Fibroblast of lung (primary cell): ENCODE measurements at regions not wholly inside any gene's neighbourhood (a gene's known extent, or its start where the extent isn't known, plus 50 kb on each side); places are given as distances from the start of the nearest gene placed in this dataset.

Experiments used
- DNase-seq, 2 donors: peaks; one replicate each; pipeline versions ENCODE4 v3.0.0 to v3.0.0-alpha.2; 2010; ENCODE audit warnings: low read depth in 2 of 2
- H2AFZ ChIP-seq: 2 replicates; pipeline ENCODE4 v1.5.1; 2012; ENCODE audit warnings: low read length, control low read depth, inconsistent platforms
- H3K27ac ChIP-seq: 2 replicates; pipeline ENCODE4 v1.5.1; 2011; ENCODE audit warnings: low read length, control low read depth; ENCODE audit not compliant: insufficient read depth
- H3K27me3 ChIP-seq: 2 replicates; pipeline ENCODE4 v1.5.1; 2011; ENCODE audit warnings: mild to moderate bottlenecking, low read length; ENCODE audit not compliant: control insufficient read depth, insufficient read depth
- H3K36me3 ChIP-seq: 2 replicates; pipeline ENCODE4 v1.5.1; 2011; ENCODE audit warnings: low read length; ENCODE audit not compliant: control insufficient read depth, insufficient read depth
- H3K4me1 ChIP-seq: 2 replicates; pipeline ENCODE4 v1.5.1; 2011; ENCODE audit warnings: low read length; ENCODE audit not compliant: control insufficient read depth, insufficient read depth; ENCODE audit errors: extremely low read depth
- H3K4me2 ChIP-seq: 2 replicates; pipeline ENCODE4 v1.5.1; 2011; ENCODE audit warnings: low read length, control low read depth; ENCODE audit not compliant: insufficient read depth; ENCODE audit errors: extremely low read depth
- H3K4me3 ChIP-seq, 4 experiments: fragments of 200-600 bp in 1 of 4; sonication (generic) in 1 of 4; replicated peaks in 1 of 4; 2 replicates each; pipeline ENCODE4 v1.5.1; 2011 to 2016; ENCODE audit warnings: low read length in 4 of 4, low read depth in 3 of 4, mild to moderate bottlenecking in 3 of 4, control low read depth in 2 of 4, inconsistent platforms in 1 of 4, mixed read lengths in 1 of 4; ENCODE audit not compliant: insufficient read depth in 1 of 4; ENCODE audit errors: control extremely low read depth in 1 of 4
- H3K79me2 ChIP-seq: 2 replicates; pipeline ENCODE4 v1.5.1; 2012; ENCODE audit warnings: mild to moderate bottlenecking, low read length, inconsistent platforms; ENCODE audit not compliant: control insufficient read depth, insufficient read depth
- H3K9ac ChIP-seq: 2 replicates; pipeline ENCODE4 v1.5.1; 2011; ENCODE audit warnings: mild to moderate bottlenecking, low read length, control low read depth; ENCODE audit not compliant: insufficient read depth
- H3K9me3 ChIP-seq: 2 replicates; pipeline ENCODE4 v1.5.1; 2012; ENCODE audit warnings: low read depth, low read length; ENCODE audit not compliant: control insufficient read depth, insufficient read depth
- H4K20me1 ChIP-seq: 2 replicates; pipeline ENCODE4 v1.5.1; 2011; ENCODE audit warnings: low read length; ENCODE audit not compliant: control insufficient read depth, insufficient read depth; ENCODE audit errors: extremely low read depth
- EZH2 ChIP-seq: IDR thresholded peaks from 2 replicates; pipeline ENCODE4 v1.5.1; 2012; ENCODE audit warnings: low read length, control low read depth, mild to moderate bottlenecking; ENCODE audit errors: missing control alignments
- TF ChIP-seq, protein P1 (sequence below), 2 donors: IDR thresholded peaks in 1 of 2; conservative IDR thresholded peaks in 1 of 2; 1 replicate in 1 of 2; 2 replicates in 1 of 2; pipeline ENCODE4 v1.5.1; 2011 to 2012; ENCODE audit warnings: low read length in 2 of 2, control low read depth in 1 of 2, inconsistent platforms in 1 of 2, low read depth in 1 of 2, mild to moderate bottlenecking in 1 of 2

- no peaks in the 10 kb centered on the region for H3K4me1 ChIP-seq
- no peaks in the 10 kb centered on the region for H3K27me3 ChIP-seq
- TF ChIP-seq, protein P1, sequence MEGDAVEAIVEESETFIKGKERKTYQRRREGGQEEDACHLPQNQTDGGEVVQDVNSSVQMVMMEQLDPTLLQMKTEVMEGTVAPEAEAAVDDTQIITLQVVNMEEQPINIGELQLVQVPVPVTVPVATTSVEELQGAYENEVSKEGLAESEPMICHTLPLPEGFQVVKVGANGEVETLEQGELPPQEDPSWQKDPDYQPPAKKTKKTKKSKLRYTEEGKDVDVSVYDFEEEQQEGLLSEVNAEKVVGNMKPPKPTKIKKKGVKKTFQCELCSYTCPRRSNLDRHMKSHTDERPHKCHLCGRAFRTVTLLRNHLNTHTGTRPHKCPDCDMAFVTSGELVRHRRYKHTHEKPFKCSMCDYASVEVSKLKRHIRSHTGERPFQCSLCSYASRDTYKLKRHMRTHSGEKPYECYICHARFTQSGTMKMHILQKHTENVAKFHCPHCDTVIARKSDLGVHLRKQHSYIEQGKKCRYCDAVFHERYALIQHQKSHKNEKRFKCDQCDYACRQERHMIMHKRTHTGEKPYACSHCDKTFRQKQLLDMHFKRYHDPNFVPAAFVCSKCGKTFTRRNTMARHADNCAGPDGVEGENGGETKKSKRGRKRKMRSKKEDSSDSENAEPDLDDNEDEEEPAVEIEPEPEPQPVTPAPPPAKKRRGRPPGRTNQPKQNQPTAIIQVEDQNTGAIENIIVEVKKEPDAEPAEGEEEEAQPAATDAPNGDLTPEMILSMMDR (conservative IDR thresholded peaks at IDR 0.05 in 1 of 2, IDR thresholded peaks at IDR 0.05 in 1 of 2; ENCODE audit: low read depth in 1 of 2, low read length in 2 of 2), result no peak
- TF ChIP-seq EZH2, result no peak
- H3K27ac ChIP-seq, result no peak overlapping the region
- no peaks in the 10 kb centered on the region for H3K36me3 ChIP-seq
- no peak overlapping the region for H3K4me3 ChIP-seq
- no peak overlapping the region for H2AFZ ChIP-seq
- no peak overlapping the region for H3K9ac ChIP-seq
- no peak overlapping the region for H3K4me2 ChIP-seq
- no peaks in the 10 kb centered on the region for H4K20me1 ChIP-seq
- H3K9me3 ChIP-seq, result no peaks in the 10 kb centered on the region
- peak; percentile 17 to 54 for DNase-seq
- no peaks in the 10 kb centered on the region for H3K79me2 ChIP-seq
These were observed 435.2 kb upstream of the CTSO start for GRCh38 chr4:156388826-156389225.

GRCh38 chr4:156378033-156378665, 424.5 kb upstream of the CTSO start:
- H3K36me3 ChIP-seq, result no peaks in the 10 kb centered on the region
- H3K4me1 ChIP-seq, result peaks cover 4% of the 10 kb centered on the region
- no peak for TF ChIP-seq EZH2
- TF ChIP-seq, protein P1 (conservative IDR thresholded peaks at IDR 0.05 in 1 of 2, IDR thresholded peaks at IDR 0.05 in 1 of 2; ENCODE audit: low read depth in 1 of 2, low read length in 2 of 2), result peak; percentile 77 to 89
- H3K27me3 ChIP-seq, result no peaks in the 10 kb centered on the region
- H3K9me3 ChIP-seq, result no peaks in the 10 kb centered on the region
- no peak overlapping the region for H3K4me3 ChIP-seq
- no peaks in the 10 kb centered on the region for H4K20me1 ChIP-seq
- H3K79me2 ChIP-seq, result no peaks in the 10 kb centered on the region
- no peak overlapping the region for H3K9ac ChIP-seq
- peak overlapping the region; percentile 60 for H2AFZ ChIP-seq
- DNase-seq, result peak; percentile 62 to 89
- H3K27ac ChIP-seq, result peak overlapping the region; percentile 49
- peak overlapping the region; percentile 66 for H3K4me2 ChIP-seq

DNA sequence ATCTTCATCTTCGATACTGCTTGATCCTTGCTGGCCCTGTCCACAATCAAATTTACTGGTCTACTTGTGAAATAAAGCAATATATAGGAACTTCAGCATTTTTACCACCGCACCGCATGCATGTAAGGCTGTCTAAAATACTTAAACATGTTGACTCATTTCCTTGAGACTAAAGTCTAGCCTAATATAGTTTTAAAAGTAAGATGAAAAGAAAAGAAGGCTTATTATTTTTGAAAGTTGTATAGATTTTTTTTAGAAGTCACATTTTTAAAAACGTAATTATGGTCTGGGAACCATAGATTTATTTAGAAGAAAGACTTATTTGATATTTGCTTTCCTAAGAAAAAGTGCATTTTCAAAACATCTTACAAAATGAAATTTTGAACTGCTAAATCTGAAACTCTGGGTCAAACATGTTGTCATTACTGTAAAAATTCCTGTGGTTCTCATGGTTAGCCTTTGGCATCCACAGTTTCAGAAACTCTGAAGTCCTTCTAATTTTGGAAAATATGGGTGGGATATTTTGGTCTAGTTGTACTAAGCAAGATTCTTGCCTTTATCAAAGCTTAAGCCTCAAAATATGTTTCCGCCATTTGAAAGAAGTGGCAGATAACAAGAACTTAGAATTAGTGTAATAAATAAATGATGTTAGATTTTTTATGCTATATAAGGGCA, 423.5 kb upstream of the CTSO start:
- Histone ChIP-seq H3K4me2 (peak overlapping the region; percentile 19), H2AFZ (no peak overlapping the region)

More for the DNA sequence above, 423.5 kb upstream of the CTSO start:
- Histone ChIP-seq H3K9me3 (no peaks in the 10 kb centered on the region), H3K27ac (no peak overlapping the region), H3K36me3 (no peaks in the 10 kb centered on the region), H3K4me1 (peaks cover 4% of the 10 kb centered on the region), H3K9ac (no peak overlapping the region), H3K27me3 (no peaks in the 10 kb centered on the region), H3K4me3 (no peak overlapping the region), H4K20me1 (no peaks in the 10 kb centered on the region), H3K79me2 (no peaks in the 10 kb centered on the region)
- peak; percentile 73 to 89 for DNase-seq
- TF ChIP-seq EZH2, result no peak
- TF ChIP-seq, protein P1 (conservative IDR thresholded peaks at IDR 0.05 in 1 of 2, IDR thresholded peaks at IDR 0.05 in 1 of 2; ENCODE audit: low read depth in 1 of 2, low read length in 2 of 2), result no peak
